GM23338 (cell line): ENCODE measurements at regions not wholly inside any gene's neighbourhood (a gene's known extent, or its start where the extent isn't known, plus 50 kb on each side); places are given as distances from the start of the nearest gene placed in this dataset.

Experiments used
- ATAC-seq: fragments of 200-7000 bp; cut with Tn5 transposase; 3 replicates; pipeline ENCODE4 v1.9.1; 2020
- DNase-seq: peaks from one replicate; pipeline ENCODE4 v3.0.0-alpha.2; 2015; ENCODE audit warnings: low spot score
- H2AFZ ChIP-seq: fragments of 200-600 bp; sonication (generic); 2 replicates; pipeline ENCODE4 v1.8.0; 2016; ENCODE audit warnings: antibody characterized with exemption, mild to moderate bottlenecking, moderate library complexity
- H3F3A ChIP-seq: fragments of 200-600 bp; sonication (generic); replicated peaks from 2 replicates; pipeline ENCODE4 v1.8.0; 2017; ENCODE audit warnings: antibody characterized with exemption, mixed run types, low read depth
- H3K27ac ChIP-seq: fragments of 200-600 bp; sonication (generic); 2 replicates; pipeline ENCODE4 v1.6.1; 2016; ENCODE audit warnings: low read depth
- H3K27me3 ChIP-seq: fragments of 200-600 bp; sonication (generic); 2 replicates; pipeline ENCODE4 v1.8.0; 2016; ENCODE audit warnings: mild to moderate bottlenecking, mixed run types, moderate library complexity; ENCODE audit not compliant: insufficient read depth
- H3K36me3 ChIP-seq: fragments of 200-600 bp; sonication (generic); 2 replicates; pipeline ENCODE4 v1.8.0; 2016; ENCODE audit warnings: mild to moderate bottlenecking; ENCODE audit not compliant: insufficient read depth
- H3K4me1 ChIP-seq: fragments of 200-600 bp; sonication (generic); 2 replicates; pipeline ENCODE4 v1.8.0; 2016; ENCODE audit warnings: mild to moderate bottlenecking, moderate library complexity; ENCODE audit not compliant: insufficient read depth
- H3K4me2 ChIP-seq: fragments of 200-600 bp; sonication (generic); 2 replicates; pipeline ENCODE4 v1.7.1; 2017; ENCODE audit warnings: mixed run types
- H3K4me3 ChIP-seq: fragments of 200-600 bp; sonication (generic); 2 replicates; pipeline ENCODE4 v1.6.1; 2016; ENCODE audit warnings: mixed run types
- H3K79me2 ChIP-seq: fragments of 200-600 bp; sonication (generic); replicated peaks from 2 replicates; pipeline ENCODE4 v1.8.0; 2017; ENCODE audit warnings: mild to moderate bottlenecking; ENCODE audit not compliant: insufficient read depth
- H3K9me2 ChIP-seq: fragments of 200-600 bp; sonication (generic); 2 replicates; pipeline ENCODE4 v1.8.0; 2017; ENCODE audit not compliant: insufficient read depth
- H4K20me1 ChIP-seq: fragments of 200-600 bp; sonication (generic); replicated peaks from 2 replicates; pipeline ENCODE4 v1.8.0; 2017; ENCODE audit warnings: mild to moderate bottlenecking; ENCODE audit not compliant: insufficient read depth
- H3K27ac Mint-ChIP-seq: 2 replicates; pipeline ENCODE4 v1.8.0; 2020; ENCODE audit warnings: inconsistent platforms, mild to moderate bottlenecking, moderate library complexity, mixed read lengths
- H3K27me3 Mint-ChIP-seq: 3 replicates; pipeline ENCODE4 v1.8.0; 2022; ENCODE audit warnings: low read depth, mild to moderate bottlenecking, moderate library complexity, mixed read lengths, inconsistent platforms; ENCODE audit not compliant: insufficient read depth, poor library complexity
- H3K36me3 Mint-ChIP-seq: 3 replicates; pipeline ENCODE4 v1.8.0; 2021; ENCODE audit warnings: low read depth, mild to moderate bottlenecking, inconsistent platforms, moderate library complexity, mixed read lengths
- H3K4me1 Mint-ChIP-seq: 3 replicates; pipeline ENCODE4 v1.8.0; 2020; ENCODE audit warnings: mild to moderate bottlenecking, inconsistent platforms, mixed read lengths
- H3K4me3 Mint-ChIP-seq: 3 replicates; pipeline ENCODE4 v1.8.0; 2021; ENCODE audit warnings: moderate library complexity, mild to moderate bottlenecking, inconsistent platforms, mixed read lengths
- H3K9me3 Mint-ChIP-seq: 3 replicates; pipeline ENCODE4 v1.8.0; 2020; ENCODE audit warnings: moderate library complexity, mild to moderate bottlenecking, inconsistent platforms, mixed read lengths
- CREB1 ChIP-seq: fragments of 250-450 bp; sonication (Bioruptor Pico); IDR thresholded peaks from 2 replicates; pipeline ENCODE4 v1.5.0; 2020; ENCODE audit warnings: low read depth, mild to moderate bottlenecking, moderate library complexity
- CTCF ChIP-seq, 2 experiments: fragments of 200-600 bp in 1 of 2; sonication (generic) in 1 of 2; conservative IDR thresholded peaks; 2 replicates each; pipeline versions ENCODE4 v1.5.1 to v1.6.1; 2016 to 2017; ENCODE audit warnings: antibody characterized with exemption in 2 of 2, low read depth in 2 of 2, mild to moderate bottlenecking in 2 of 2, moderate library complexity in 1 of 2
- ETS1 ChIP-seq: IDR thresholded peaks from 2 replicates; pipeline ENCODE4 v1.6.1; 2016; ENCODE audit warnings: antibody characterized with exemption
- EZH2 ChIP-seq: fragments of 200-600 bp; sonication (generic); IDR thresholded peaks from one replicate; pipeline ENCODE4 v1.8.0; 2017; ENCODE audit warnings: antibody characterized with exemption, mild to moderate bottlenecking, low read depth; ENCODE audit not compliant: unreplicated experiment
- EZH2phosphoT487 ChIP-seq: fragments of 200-600 bp; sonication (generic); IDR thresholded peaks from one replicate; pipeline ENCODE4 v1.8.1; 2018; ENCODE audit warnings: antibody characterized with exemption; ENCODE audit not compliant: unreplicated experiment
- JUNB ChIP-seq: IDR thresholded peaks from one replicate; pipeline ENCODE4 v1.6.1; 2016; ENCODE audit warnings: antibody characterized with exemption; ENCODE audit not compliant: unreplicated experiment
- NANOG ChIP-seq: IDR thresholded peaks from 2 replicates; pipeline ENCODE4 v1.6.1; 2016; ENCODE audit warnings: antibody characterized with exemption, borderline replicate concordance
- POLR2AphosphoS5 ChIP-seq: IDR thresholded peaks from 2 replicates; pipeline ENCODE4 v1.6.1; 2016; ENCODE audit warnings: antibody characterized with exemption, low read depth
- REST ChIP-seq: IDR thresholded peaks from one replicate; pipeline ENCODE4 v1.6.1; 2018; ENCODE audit warnings: antibody characterized with exemption; ENCODE audit not compliant: unreplicated experiment
- STAT1 ChIP-seq: IDR thresholded peaks from one replicate; pipeline ENCODE4 v1.6.1; 2016; ENCODE audit warnings: antibody characterized with exemption; ENCODE audit not compliant: unreplicated experiment
- ZNF114 ChIP-seq: fragments of 250-450 bp; sonication (Bioruptor Pico); IDR thresholded peaks from 2 replicates; pipeline ENCODE4 v1.5.0; 2020; ENCODE audit warnings: mild to moderate bottlenecking, moderate library complexity
- ZNF331 ChIP-seq: fragments of 250-450 bp; sonication (Bioruptor Pico); IDR thresholded peaks from 2 replicates; pipeline ENCODE4 v1.5.0; 2020; ENCODE audit warnings: low read depth, mild to moderate bottlenecking, moderate library complexity
- ZNF462 ChIP-seq: fragments of 250-450 bp; sonication (Bioruptor Pico); IDR thresholded peaks from 2 replicates; pipeline ENCODE4 v1.5.0; 2020; ENCODE audit warnings: mild to moderate bottlenecking, moderate library complexity

- TF ChIP-seq ZNF331 = no peak
- no peak for TF ChIP-seq CTCF (conservative IDR thresholded peaks at IDR 0.05; ENCODE audit: low read depth in 2 of 2)
- TF ChIP-seq CREB1 (CRISPR knock-in tag) = no peak
- no peak for TF ChIP-seq ZNF462 (CRISPR knock-in tag)
- TF ChIP-seq REST = no peak
- TF ChIP-seq NANOG = no peak
- TF ChIP-seq ZNF114 = no peak
- no peak for TF ChIP-seq STAT1
- no peak for TF ChIP-seq POLR2AphosphoS5
- TF ChIP-seq JUNB = no peak
- TF ChIP-seq EZH2phosphoT487 = no peak
- no peak for TF ChIP-seq ETS1
- no peak for TF ChIP-seq EZH2
- H3K9me2 ChIP-seq = no peaks in the 10 kb centered on the region
- H3K9me3 Mint-ChIP-seq = peaks cover 29% of the 10 kb centered on the region
- H3K36me3 Mint-ChIP-seq = peaks cover 12% of the 10 kb centered on the region; the same call in 2 of the 3 replicates
- H3K4me3 Mint-ChIP-seq = no peak overlapping the region; the same call in 2 of the 3 replicates
- no peaks in the 10 kb centered on the region for H3K79me2 ChIP-seq
- H3K4me3 ChIP-seq = no peak overlapping the region
- ATAC-seq = no peak
- H3K4me1 Mint-ChIP-seq = no peaks in the 10 kb centered on the region
- H4K20me1 ChIP-seq = no peaks in the 10 kb centered on the region
- no peak for DNase-seq
- 0 out of 2 replicates have a peak, but pooled peaks cover 5% of the 10 kb centered on the region for H3K36me3 ChIP-seq
- H3K27ac ChIP-seq = no peak overlapping the region
- no peak overlapping the region for H3K4me2 ChIP-seq
- H3K27me3 Mint-ChIP-seq = peaks cover 6% of the 10 kb centered on the region
- no peak overlapping the region for H3K27ac Mint-ChIP-seq
- H3F3A ChIP-seq = no peaks in the 10 kb centered on the region
- H3K4me1 ChIP-seq = no peaks in the 10 kb centered on the region
- no peak overlapping the region for H2AFZ ChIP-seq
- no peaks in the 10 kb centered on the region for H3K27me3 ChIP-seq
Observed at GRCh38 chr11:69385144-69385820, 91.3 kb downstream of the MYEOV start.
